GM21576 (cell line): ENCODE measurements at regions not wholly inside any gene's neighbourhood (a gene's known extent, or its start where the extent isn't known, plus 50 kb on each side); places are given as distances from the start of the nearest gene placed in this dataset.

ENCODE experiments used
- ATAC-seq: cut with Tn5 transposase; IDR thresholded peaks from one replicate; pipeline ENCODE4 v1.9.1; 2021; ENCODE audit warnings: mild to moderate bottlenecking, moderate library complexity; ENCODE audit not compliant: unreplicated experiment

GRCh38 chr15:31545257-31545656 is 218.6 kb downstream of the KLF13 start:
- ATAC-seq, result no peak

GRCh38 chr15:31550211-31550977 is 223.8 kb downstream of the KLF13 start:
- no peak for ATAC-seq

GRCh38 chr15:31551323-31551722 is 224.7 kb downstream of the KLF13 start:
- no peak for ATAC-seq

- ATAC-seq, result no peak
Observed at GRCh38 chr15:31552482-31553099, 226.0 kb downstream of the KLF13 start.

- ATAC-seq, result no peak
Observed at GRCh38 chr15:31554261-31554660, 227.6 kb downstream of the KLF13 start.

GRCh38 chr15:31555022-31555421 is 228.4 kb downstream of the KLF13 start:
- no peak for ATAC-seq

GRCh38 chr15:31556494-31557150 is 230.0 kb downstream of the KLF13 start:
- ATAC-seq, result no peak

GRCh38 chr15:31557899-31558298 is 231.3 kb downstream of the KLF13 start:
- ATAC-seq, result no peak

- no peak for ATAC-seq
Observed at GRCh38 chr15:31558840-31559239, 232.2 kb downstream of the KLF13 start.

- ATAC-seq, result no peak
Observed at GRCh38 chr15:31559786-31560185, 233.2 kb downstream of the KLF13 start.

- no peak for ATAC-seq
Observed at GRCh38 chr15:31560643-31561042, 234.0 kb downstream of the KLF13 start.

GRCh38 chr15:31561156-31561555 is 234.5 kb downstream of the KLF13 start:
- no peak for ATAC-seq

GRCh38 chr15:31563001-31563400 is 236.4 kb downstream of the KLF13 start:
- no peak for ATAC-seq

- ATAC-seq, result no peak
Observed at GRCh38 chr15:31563421-31563820, 236.8 kb downstream of the KLF13 start.

GRCh38 chr15:31567861-31568260 is 241.2 kb downstream of the KLF13 start:
- ATAC-seq, result no peak

GRCh38 chr15:31569836-31570235 is 243.2 kb downstream of the KLF13 start:
- ATAC-seq, result no peak

GRCh38 chr15:31570591-31570990 is 244.0 kb downstream of the KLF13 start:
- ATAC-seq, result no peak

- no peak for ATAC-seq
Observed at GRCh38 chr15:31571676-31572075, 245.0 kb downstream of the KLF13 start.

- ATAC-seq, result no peak
Observed at GRCh38 chr15:31573759-31574158, 247.1 kb downstream of the KLF13 start.

- ATAC-seq, result no peak
Observed at GRCh38 chr15:31574766-31575165, 248.1 kb downstream of the KLF13 start.

- no peak for ATAC-seq
Observed at GRCh38 chr15:31577108-31577507, 250.5 kb downstream of the KLF13 start.

GRCh38 chr15:31579282-31579681 is 252.6 kb downstream of the KLF13 start:
- ATAC-seq, result no peak
